Pancreas (tissue), 10 donors: ENCODE measurements at regions not wholly inside any gene's neighbourhood (a gene's known extent, or its start where the extent isn't known, plus 50 kb on each side); places are given as distances from the start of the nearest gene placed in this dataset.

Source experiments
- ATAC-seq, 4 donors: fragments of 200-7000 bp; cut with Tn5 transposase; one replicate each; pipeline versions ENCODE4 v1.8.0 to v1.9.1; 2020; ENCODE audit warnings: mild to moderate bottlenecking in 4 of 4, moderate library complexity in 4 of 4
- DNase-seq, 6 donors: peaks; one replicate each; pipeline ENCODE4 v3.0.0-alpha.2; 2020
- FAIRE-seq: peaks from 2 replicates; lab custom pipeline; 2012; peaks lifted over from hg19 to GRCh38; lab: Jason Lieb, UNC
- H3K27ac ChIP-seq, 4 donors: fragments of 200-600 bp; sonication (generic); 1 replicate in 3 of 4; 2 replicates in 1 of 4; pipeline versions ENCODE4 v1.5.0 to v1.8.0; 2020
- H3K27me3 ChIP-seq, 4 donors: fragments of 200-600 bp; one replicate each; pipeline ENCODE4 v1.8.0; 2021
- H3K36me3 ChIP-seq, 3 donors: fragments of 200-600 bp; sonication (generic) in 1 of 3; one replicate each; pipeline versions ENCODE4 v1.5.0 to v1.8.0; 2020 to 2021
- H3K4me1 ChIP-seq, 3 donors: fragments of 200-600 bp; one replicate each; pipeline ENCODE4 v1.8.0; 2021
- H3K4me3 ChIP-seq, 4 donors: fragments of 200-600 bp; sonication (generic) in 2 of 4; one replicate each; pipeline versions ENCODE4 v1.5.0 to v1.8.0; 2020 to 2021
- H3K9me3 ChIP-seq, 4 donors: fragments of 200-600 bp; one replicate each; pipeline ENCODE4 v1.8.0; 2021
- WGBS, 2 donors: extraction: QIAGEN DNeasy Blood & Tissue Kit; methylation state at CpG; one replicate each; pipeline ENCODE4 v1.1.7; 2013; 5-methylcytosine and 5-hydroxymethylcytosine counted together
- intact Hi-C, 3 donors: fragments of 100-400 bp; cut with DNase I; formaldehyde crosslinking; loops; one replicate each; pipeline versions ENCODE4 v1.11.1 to v1.14.2; 2022
- TF ChIP-seq, protein P1 (sequence below), 4 donors: fragments of 200-600 bp; sonication (generic) in 3 of 4; IDR thresholded peaks; one replicate each; pipeline versions ENCODE4 v1.5.0 to v1.8.0; 2021; ENCODE audit warnings: antibody characterized with exemption in 4 of 4
- donor health status: healthy with polysubstance abuse.
- donor health status: DM: no; HTN: no; CAD: no; lungs with moderate emphysema.
- donor health status: DM: no; HTN: no; CAD: no.
- donor health status: control.
- donor health status: control.
- donor health status: Bipolar disorder and iron deficiency.
- donor health status: DM: yes; HTN: yes; CAD: no.
- donor health status: DM: no; HTN: no; CAD: no.
- donor health status: DM: no; HTN: no; CAD: no.
- donor health status: DM: yes; HTN: yes; CAD: no.

DNA sequence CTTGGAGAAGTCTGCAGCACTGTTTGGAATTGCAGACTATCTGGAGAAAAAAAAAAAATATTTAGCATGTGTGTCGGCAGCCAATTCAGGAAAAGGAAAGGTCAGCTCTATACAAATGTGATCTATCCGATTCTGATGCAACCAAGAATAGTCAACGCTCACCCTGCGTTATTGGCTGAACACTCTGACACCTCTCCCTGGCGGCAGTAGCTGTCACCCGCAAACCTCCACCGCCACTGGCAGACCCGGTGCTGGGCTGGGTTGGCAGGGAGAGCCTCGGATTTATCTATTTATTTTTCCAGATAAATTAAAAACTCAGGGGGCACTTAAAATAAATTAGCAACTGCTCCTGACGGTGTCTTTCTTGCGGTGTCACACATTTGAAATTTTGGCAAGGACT is 409.7 kb downstream of the VRK1 start:
- ATAC-seq (no peak), FAIRE-seq (no peak), DNase-seq (no peak)
- intact Hi-C loops = no loop called here
- H3K4me1 ChIP-seq = no peaks in the 10 kb centered on the region
- 58 to 66% methylated on average over 11 of the region's 11 CpGs for WGBS, 2 donors
- no peak overlapping the region for H3K27ac ChIP-seq
- peaks cover 0 to 5% (median 0%) of the 10 kb centered on the region in 4 donors for H3K27me3 ChIP-seq
- no peaks in the 10 kb centered on the region for H3K9me3 ChIP-seq
- TF ChIP-seq, protein P1, sequence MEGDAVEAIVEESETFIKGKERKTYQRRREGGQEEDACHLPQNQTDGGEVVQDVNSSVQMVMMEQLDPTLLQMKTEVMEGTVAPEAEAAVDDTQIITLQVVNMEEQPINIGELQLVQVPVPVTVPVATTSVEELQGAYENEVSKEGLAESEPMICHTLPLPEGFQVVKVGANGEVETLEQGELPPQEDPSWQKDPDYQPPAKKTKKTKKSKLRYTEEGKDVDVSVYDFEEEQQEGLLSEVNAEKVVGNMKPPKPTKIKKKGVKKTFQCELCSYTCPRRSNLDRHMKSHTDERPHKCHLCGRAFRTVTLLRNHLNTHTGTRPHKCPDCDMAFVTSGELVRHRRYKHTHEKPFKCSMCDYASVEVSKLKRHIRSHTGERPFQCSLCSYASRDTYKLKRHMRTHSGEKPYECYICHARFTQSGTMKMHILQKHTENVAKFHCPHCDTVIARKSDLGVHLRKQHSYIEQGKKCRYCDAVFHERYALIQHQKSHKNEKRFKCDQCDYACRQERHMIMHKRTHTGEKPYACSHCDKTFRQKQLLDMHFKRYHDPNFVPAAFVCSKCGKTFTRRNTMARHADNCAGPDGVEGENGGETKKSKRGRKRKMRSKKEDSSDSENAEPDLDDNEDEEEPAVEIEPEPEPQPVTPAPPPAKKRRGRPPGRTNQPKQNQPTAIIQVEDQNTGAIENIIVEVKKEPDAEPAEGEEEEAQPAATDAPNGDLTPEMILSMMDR (IDR thresholded peaks at IDR 0.05) = no peak
- no peaks in the 10 kb centered on the region for H3K36me3 ChIP-seq
- no peak overlapping the region for H3K4me3 ChIP-seq

DNA sequence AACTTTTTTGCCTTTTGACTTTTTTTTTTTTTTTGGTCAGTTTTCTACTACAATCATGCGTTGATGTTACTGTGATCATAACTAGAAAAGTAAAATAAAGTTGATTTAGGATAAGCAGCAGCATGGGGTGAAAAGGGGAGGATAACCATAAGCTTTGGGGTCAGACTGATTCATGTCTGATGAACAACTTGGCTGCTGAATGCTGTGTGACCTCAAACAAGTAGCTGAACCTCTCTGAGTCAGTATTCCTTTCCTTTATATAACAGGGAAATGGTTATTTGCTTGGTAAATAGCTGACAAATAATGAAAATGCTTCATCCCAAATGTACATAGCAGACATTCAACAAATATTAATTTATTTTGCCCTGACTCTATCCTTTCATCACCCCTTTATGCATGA is 413.0 kb downstream of the VRK1 start:
- H3K27ac ChIP-seq = no peak overlapping the region
- ATAC-seq = no peak
- no peaks in the 10 kb centered on the region for H3K4me1 ChIP-seq
- H3K27me3 ChIP-seq = peaks cover 0 to 5% (median 0%) of the 10 kb centered on the region in 4 donors
- 90 to 91% methylated on average over 1 of the region's 1 CpG for WGBS, 2 donors
- intact Hi-C loops = no loop called here
- DNase-seq = no peak
- FAIRE-seq = no peak
- H3K4me3 ChIP-seq = no peak overlapping the region
- H3K9me3 ChIP-seq = no peaks in the 10 kb centered on the region
- no peaks in the 10 kb centered on the region for H3K36me3 ChIP-seq
- TF ChIP-seq, protein P1 (IDR thresholded peaks at IDR 0.05) = no peak

DNA sequence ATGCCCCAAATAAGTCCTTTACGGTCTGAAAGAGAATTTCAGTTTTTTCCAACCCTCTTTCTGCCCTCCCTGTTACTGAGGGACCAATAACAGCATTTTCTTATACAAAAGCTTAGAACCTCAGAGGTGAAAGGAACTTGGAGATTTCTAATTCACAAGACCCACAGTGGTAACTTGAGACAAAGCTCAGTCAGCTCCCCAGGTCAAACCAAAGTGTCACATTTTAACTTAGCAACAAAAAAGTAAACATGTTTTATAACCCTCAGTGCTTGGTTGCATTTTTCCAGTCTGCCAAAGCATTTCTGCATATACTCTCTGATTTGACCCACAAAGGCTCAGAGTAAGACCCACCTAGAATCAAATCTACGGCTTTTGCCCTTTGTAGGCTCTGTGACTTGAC is 415.2 kb downstream of the VRK1 start:
- no peak for FAIRE-seq

GRCh38 chr14:97213720-97214119 is 416.5 kb downstream of the VRK1 start:
- 75 to 80% methylated on average over 4 of the region's 4 CpGs for whole genome bisulfite sequencing, 2 donors
- intact Hi-C loops = no loop called here

More for the DNA sequence above, 415.2 kb downstream of the VRK1 start:
- DNase-seq (no peak), ATAC-seq (no peak)
- intact Hi-C loops = no loop called here
- peaks cover 0 to 2% (median 0%) of the 10 kb centered on the region in 4 donors for H3K27me3 ChIP-seq
- no peak overlapping the region for H3K27ac ChIP-seq
- TF ChIP-seq, protein P1 (IDR thresholded peaks at IDR 0.05) = no peak
- WGBS, 2 donors = 68 to 78% methylated on average over 2 of the region's 2 CpGs
- H3K36me3 ChIP-seq = no peaks in the 10 kb centered on the region
- H3K4me3 ChIP-seq = no peak overlapping the region
- no peaks in the 10 kb centered on the region for H3K9me3 ChIP-seq
- no peaks in the 10 kb centered on the region for H3K4me1 ChIP-seq

More at GRCh38 chr14:97213720-97214119, 416.5 kb downstream of the VRK1 start:
- Histone ChIP-seq H3K27me3 (peaks cover 0 to 4% (median 1%) of the 10 kb centered on the region in 4 donors), H3K27ac (no peak overlapping the region), H3K4me3 (no peak overlapping the region), H3K9me3 (no peaks in the 10 kb centered on the region), H3K36me3 (no peaks in the 10 kb centered on the region), H3K4me1 (peaks cover 0 to 2% (median 0%) of the 10 kb centered on the region in 3 donors)
- no peak for FAIRE-seq
- TF ChIP-seq, protein P1 (IDR thresholded peaks at IDR 0.05) = no peak
- ATAC-seq = no peak
- no peak for DNase-seq
